ENCODE measurements at regions not wholly inside any gene's neighbourhood (a gene's known extent, or its start where the extent isn't known, plus 50 kb on each side); places are given as distances from the start of the nearest gene placed in this dataset.
"Not testable (repeated sequence)": the region's sequence is repeated elsewhere in the genome, so short reads cannot be mapped to it uniquely, and the experiment has no call there.

- no peak for DNase-seq
Observed at GRCh38 chr2:160816916-160817499, 323.4 kb upstream of the RBMS1 start.

- no peak for DNase-seq
Observed at GRCh38 chr2:160820691-160821090, 327.1 kb upstream of the RBMS1 start.

DNA sequence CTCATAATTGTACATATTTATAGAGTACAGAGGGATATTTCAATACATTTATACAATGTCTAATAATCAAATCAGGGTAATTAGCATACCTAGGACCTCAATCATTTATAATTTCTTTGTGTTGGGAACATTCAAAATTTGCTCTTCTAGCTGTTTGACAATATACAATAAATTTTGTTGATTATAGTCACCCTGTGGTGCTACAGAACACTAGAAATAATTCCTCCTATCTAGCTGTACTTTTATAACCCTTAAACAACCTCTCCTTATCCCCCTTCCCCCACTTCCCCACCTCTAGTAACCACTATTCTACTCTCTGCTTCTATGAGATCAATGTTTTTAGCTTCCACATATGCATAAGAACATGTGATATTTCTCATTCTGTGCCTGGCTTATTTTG lies 328.4 kb upstream of the RBMS1 start:
- DNase-seq, result no peak

- no peak for DNase-seq
Observed at GRCh38 chr2:160825433-160825832, 331.8 kb upstream of the RBMS1 start.

GRCh38 chr2:160826496-160826895 lies 332.9 kb upstream of the RBMS1 start:
- no peak for DNase-seq

GRCh38 chr2:160828076-160828475 lies 332.2 kb upstream of the TANK start:
- no peak for DNase-seq

DNA sequence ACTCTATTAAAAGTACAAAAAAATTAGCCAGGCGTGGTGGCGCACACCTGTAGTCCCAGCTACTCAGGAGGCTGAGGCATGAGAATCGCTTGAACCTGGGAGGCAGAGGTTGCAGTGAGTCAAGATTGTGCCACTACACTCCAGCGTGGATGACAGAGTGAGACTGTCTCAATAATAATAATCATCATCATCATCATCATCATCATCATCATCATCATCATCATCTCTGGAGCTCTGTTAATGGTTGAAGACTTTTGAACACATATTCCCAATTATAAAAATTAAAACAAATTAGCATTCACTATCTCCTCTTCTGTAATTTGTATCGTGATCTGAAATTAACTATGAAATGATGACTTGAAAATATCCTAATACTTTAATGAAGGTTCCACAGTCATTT lies 327.8 kb upstream of the TANK start:
- not testable (repeated sequence) for DNase-seq

- no peak for DNase-seq
Observed at GRCh38 chr2:160835166-160835565, 325.1 kb upstream of the TANK start.

GRCh38 chr2:160836755-160837154 lies 323.5 kb upstream of the TANK start:
- no peak for DNase-seq

GRCh38 chr2:160837416-160837815 lies 322.8 kb upstream of the TANK start:
- DNase-seq, result no peak

DNA sequence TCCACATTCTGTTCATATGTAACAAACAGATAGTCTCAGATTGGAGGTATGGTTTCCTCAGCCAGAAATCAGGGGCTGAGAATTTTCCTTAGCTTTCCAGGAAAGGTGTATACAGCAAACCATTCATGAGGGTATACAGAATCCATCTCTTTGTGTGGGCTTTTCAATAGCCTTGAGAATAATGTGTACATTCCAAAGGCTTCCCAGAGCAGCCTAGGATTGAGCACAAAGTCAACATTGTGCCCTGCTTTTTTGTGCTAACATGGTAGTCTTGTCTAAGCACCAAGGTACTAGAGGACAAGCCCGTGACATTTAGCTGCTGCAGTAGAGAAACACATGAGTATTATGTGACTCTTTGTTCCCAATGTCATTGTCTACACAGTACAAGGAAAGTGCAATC lies 322.1 kb upstream of the TANK start:
- no peak for DNase-seq

DNA sequence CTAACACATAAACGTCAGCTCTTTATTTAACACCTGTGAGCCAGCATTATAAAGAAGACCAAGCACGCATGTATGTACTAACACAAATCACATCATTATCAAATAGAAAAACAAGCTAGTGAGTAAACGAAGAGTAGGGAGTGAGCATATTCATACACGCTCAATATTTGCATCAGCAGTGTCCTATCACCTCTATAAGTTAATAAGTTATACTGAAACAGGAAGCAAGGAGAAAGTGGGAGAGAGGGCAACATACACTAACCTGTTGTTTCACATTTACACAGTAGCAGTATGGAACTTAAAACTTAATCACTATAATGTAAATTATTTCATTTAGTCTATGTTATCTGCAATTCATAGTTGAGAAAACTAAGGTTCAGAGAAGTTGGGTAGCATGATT lies 321.5 kb upstream of the TANK start:
- DNase-seq, result no peak

- DNase-seq, result no peak
Observed at GRCh38 chr2:160842286-160842685, 317.9 kb upstream of the TANK start.

DNA sequence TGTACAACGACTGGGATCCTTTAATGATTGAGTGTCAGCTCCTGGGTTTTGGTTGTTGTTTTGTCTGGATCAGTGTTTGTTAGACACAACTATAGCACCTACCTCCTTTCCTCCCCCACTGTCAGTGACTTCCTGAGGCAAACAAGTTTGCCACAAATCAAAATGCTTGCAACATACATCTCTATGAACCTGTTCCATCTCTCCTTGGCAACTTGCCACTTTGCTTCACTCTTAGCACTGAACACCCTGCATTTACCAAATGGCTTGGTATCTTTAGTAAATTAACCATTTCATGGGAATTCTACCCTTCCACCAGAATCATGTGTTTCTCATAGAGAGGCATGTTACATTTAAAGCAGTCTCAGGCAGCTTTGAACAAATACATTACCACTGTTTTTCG lies 301.1 kb upstream of the TANK start:
- no peak for DNase-seq

DNA sequence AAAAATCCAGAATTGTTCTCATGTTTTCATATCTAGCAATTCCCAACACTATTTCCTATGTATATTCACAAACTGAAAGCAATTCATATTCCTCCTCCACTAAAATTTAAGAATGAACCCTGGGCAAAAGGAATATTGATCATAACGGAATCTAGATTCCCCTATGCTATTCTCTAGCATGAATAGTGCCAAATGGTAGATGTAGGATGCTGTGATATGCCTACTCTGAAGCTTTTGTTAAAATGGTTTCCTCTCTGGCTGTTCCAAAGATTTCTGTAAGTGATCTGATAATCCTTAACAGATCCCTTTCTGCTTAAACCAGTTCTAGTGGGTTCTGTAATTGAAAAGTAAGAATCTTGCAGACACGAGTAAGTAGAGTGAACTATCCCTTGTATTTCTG lies 298.0 kb upstream of the TANK start:
- DNase-seq, result no peak

DNA sequence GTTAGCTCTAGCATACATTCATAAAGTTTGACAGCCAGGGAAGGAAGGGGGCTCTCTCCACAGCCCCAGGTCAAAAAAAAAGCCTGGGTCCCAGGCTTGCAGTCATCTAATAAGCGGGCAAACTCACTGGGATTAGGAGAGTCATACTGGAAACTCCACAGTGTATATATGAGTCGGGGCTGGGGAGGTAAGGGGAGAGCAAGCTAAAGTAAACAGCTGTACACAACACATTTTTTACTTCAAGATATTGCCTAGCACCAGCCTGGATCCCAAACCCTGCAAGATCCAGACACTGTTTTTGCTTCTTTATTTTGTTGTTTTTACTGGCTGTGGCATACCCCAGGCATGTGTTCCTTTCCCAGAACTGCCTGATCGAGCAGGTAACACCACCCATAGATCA lies 291.3 kb upstream of the TANK start:
- no peak for DNase-seq

DNA sequence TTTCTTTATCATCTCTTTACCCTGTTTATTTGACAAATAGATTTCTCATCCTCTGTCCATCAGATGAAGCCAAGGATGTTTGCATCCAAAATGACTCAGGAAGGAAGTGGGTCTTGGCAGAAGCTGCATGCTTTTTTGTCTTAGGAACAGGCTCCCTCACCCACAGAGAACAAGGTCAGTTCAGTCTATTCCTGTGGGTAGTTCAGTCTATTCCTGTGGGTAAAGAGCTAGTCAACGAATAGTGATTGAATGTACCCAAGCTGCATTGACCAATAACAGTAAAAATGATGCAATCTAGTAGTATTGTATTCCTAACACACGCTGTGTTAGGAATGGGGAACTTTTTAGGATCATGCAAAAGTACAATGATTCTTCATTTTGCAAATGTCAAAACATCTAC lies 290.8 kb upstream of the TANK start:
- DNase-seq, result no peak

GRCh38 chr2:160870729-160871465 lies 289.3 kb upstream of the TANK start:
- no peak for DNase-seq

DNA sequence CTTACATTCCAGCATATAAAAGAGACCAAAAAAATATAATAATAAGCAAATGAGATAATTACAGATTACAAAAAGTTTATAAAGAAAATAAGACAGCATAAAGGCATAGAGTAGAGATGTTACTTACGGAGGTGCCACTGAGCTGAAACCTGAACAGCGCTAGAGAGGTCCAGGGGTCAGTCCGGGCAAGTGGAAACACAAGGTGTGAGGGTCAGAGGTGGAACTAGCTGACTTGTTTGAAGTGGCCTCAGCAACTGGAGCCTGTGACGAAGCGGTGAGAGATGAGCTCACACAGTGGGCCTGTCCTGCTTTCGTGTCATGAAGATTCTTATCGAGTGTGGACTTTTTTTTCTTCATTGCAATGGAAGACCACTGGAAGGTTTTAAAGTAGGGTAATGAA lies 288.3 kb upstream of the TANK start:
- no peak for DNase-seq

- no peak for DNase-seq
Observed at GRCh38 chr2:160876029-160876428, 284.2 kb upstream of the TANK start.

DNA sequence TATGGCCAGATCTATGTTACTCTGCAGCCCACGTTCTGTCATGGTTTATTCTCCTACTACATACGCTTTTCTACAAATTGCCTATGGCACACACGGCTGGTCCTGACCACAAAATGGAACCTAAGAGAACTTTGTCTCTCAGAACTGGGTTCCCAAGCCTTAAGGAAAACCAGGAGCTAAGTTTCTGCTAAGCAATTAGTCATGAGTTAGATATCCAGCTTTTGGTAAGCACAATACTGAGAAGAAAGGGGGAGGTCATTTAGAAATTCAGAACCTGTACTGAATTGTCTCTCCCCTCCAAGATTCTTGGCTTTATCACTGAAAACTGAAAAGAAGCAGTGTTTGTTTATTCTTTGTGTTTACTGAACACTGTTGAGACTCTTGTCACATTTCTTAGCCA lies 283.5 kb upstream of the TANK start:
- DNase-seq, result no peak

DNA sequence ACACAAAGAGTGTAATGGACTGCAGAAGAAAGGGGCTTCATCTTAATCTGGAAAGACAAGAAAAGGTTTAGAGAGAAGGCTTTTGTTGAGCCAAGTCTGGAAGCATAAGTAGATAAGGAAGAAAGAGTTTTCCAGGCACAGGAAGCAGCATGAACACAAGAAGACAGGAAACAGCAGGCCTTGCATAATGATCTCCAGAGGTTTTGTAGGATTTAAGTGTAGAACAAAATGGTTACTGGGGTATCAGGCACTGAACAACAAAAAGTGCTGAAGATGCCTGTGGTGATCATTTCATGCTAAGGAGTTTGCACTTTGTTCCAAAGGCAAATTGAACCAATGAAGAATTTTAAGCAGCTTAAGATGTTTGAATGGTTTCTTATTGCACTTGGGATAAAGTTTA lies 281.6 kb upstream of the TANK start:
- no peak for DNase-seq

- no peak for DNase-seq
Observed at GRCh38 chr2:160882906-160883305, 277.3 kb upstream of the TANK start.

GRCh38 chr2:160884056-160884455 lies 276.2 kb upstream of the TANK start:
- DNase-seq, result no peak
